ENCODE measurements at regions not wholly inside any gene's neighbourhood (a gene's known extent, or its start where the extent isn't known, plus 50 kb on each side); places are given as distances from the start of the nearest gene placed in this dataset.

DNA sequence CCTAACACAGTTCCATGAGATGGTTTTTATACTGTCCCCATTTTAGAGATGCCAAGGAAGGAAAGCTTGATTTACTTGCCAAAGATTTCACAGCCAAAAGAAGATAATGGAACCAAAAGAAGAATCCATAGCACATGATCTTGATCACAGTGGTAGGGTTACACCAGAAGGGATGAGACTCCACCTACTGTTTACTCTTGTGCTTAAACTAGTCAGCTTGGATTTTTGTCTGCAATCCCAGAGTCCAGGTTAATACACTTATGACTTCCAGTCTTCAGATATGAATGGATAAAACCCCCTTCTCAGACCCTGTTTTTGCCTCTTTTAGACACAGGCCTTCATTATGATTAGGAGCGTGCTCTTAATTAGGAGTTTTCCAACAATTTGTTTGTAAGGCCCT lies 454.2 kb downstream of the AEBP2 start:
- DNase-seq: no peak
- Histone ChIP-seq H3K4me1 (peaks cover 35% of the 10 kb centered on the region), H3K27ac (replicated peaks) (no peak overlapping the region), H3K4me3 (no peak overlapping the region), H3K36me3 (no peaks in the 10 kb centered on the region), H3K27me3 (ENCODE audit: low read depth) (no peaks in the 10 kb centered on the region), H3K9me3 (replicated peaks) (no peaks in the 10 kb centered on the region)
- intact Hi-C loops (cut with micrococcal nuclease): loop anchor here (10.0 kb wide), 1 partner anchor 119 kb away; no protein-coding TSS in a partner anchor
- TF ChIP-seq, protein P1, sequence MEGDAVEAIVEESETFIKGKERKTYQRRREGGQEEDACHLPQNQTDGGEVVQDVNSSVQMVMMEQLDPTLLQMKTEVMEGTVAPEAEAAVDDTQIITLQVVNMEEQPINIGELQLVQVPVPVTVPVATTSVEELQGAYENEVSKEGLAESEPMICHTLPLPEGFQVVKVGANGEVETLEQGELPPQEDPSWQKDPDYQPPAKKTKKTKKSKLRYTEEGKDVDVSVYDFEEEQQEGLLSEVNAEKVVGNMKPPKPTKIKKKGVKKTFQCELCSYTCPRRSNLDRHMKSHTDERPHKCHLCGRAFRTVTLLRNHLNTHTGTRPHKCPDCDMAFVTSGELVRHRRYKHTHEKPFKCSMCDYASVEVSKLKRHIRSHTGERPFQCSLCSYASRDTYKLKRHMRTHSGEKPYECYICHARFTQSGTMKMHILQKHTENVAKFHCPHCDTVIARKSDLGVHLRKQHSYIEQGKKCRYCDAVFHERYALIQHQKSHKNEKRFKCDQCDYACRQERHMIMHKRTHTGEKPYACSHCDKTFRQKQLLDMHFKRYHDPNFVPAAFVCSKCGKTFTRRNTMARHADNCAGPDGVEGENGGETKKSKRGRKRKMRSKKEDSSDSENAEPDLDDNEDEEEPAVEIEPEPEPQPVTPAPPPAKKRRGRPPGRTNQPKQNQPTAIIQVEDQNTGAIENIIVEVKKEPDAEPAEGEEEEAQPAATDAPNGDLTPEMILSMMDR (IDR thresholded peaks at IDR 0.05; ENCODE audit: borderline replicate concordance): peak; percentile 41

DNA sequence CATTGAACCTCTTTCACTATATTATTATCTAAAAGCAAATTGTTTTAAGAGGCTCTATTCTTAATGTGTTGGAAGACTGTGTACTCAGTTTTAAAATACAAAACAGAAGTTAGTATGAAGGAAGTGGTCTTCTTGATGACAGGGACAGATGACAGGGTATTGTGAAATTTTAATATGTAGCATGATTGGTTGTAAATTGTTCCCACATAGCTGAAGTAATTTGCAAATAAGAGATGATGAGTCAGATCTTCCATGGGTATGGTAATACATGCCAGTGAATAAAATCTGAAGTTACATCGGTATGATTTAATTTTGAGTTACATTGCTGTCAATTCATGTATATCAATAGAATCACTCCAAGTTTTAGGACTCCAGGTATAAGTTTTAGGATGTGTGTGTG lies 454.8 kb downstream of the AEBP2 start:
- H3K27ac ChIP-seq (replicated peaks): no peak overlapping the region
- DNase-seq: no peak
- H3K4me3 ChIP-seq: no peak overlapping the region
- no peaks in the 10 kb centered on the region for H3K27me3 ChIP-seq (ENCODE audit: low read depth)
- TF ChIP-seq, protein P1 (IDR thresholded peaks at IDR 0.05; ENCODE audit: borderline replicate concordance): no peak
- intact Hi-C loops (cut with micrococcal nuclease): loop anchor here (10.0 kb wide), 1 partner anchor 119 kb away; no protein-coding TSS in a partner anchor
- H3K36me3 ChIP-seq: no peaks in the 10 kb centered on the region
- H3K4me1 ChIP-seq: peaks cover 36% of the 10 kb centered on the region
- peaks cover under 1% of the 10 kb centered on the region for H3K9me3 ChIP-seq (replicated peaks)

DNA sequence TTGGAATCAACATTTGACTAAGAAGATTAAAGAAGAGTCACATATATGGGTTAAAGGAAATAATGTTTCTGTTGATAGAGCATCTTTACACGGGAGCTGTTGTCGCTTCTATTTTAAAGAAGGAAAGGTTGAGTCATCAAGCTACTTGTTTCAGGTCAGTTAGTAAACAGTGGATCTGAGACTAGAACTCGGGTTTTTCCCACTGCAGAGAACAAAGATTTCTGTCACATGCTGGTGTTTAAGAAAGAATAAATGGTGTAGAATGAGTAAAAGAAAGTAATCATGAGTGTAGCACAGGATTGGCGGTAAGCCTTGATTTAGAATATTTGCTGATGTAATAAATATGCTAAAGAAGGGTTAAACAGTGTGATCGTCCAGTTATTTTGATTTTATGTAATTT lies 455.5 kb downstream of the AEBP2 start:
- H3K4me3 ChIP-seq: no peak overlapping the region
- TF ChIP-seq, protein P1 (IDR thresholded peaks at IDR 0.05; ENCODE audit: borderline replicate concordance): no peak
- no peaks in the 10 kb centered on the region for H3K36me3 ChIP-seq
- H3K27ac ChIP-seq (replicated peaks): peak overlapping the region; percentile 71
- no peak for DNase-seq
- peaks cover 36% of the 10 kb centered on the region for H3K4me1 ChIP-seq
- H3K9me3 ChIP-seq (replicated peaks): peaks cover 6% of the 10 kb centered on the region
- H3K27me3 ChIP-seq (ENCODE audit: low read depth): no peaks in the 10 kb centered on the region
- intact Hi-C loops (cut with micrococcal nuclease): loop anchor here (10.0 kb wide), 1 partner anchor 120 kb away; no protein-coding TSS in a partner anchor

- Histone ChIP-seq H3K4me3 (no peak overlapping the region), H3K27ac (replicated peaks) (peak overlapping the region; percentile 71), H3K27me3 (ENCODE audit: low read depth) (no peaks in the 10 kb centered on the region), H3K4me1 (peaks cover 36% of the 10 kb centered on the region), H3K9me3 (replicated peaks) (peaks cover 7% of the 10 kb centered on the region), H3K36me3 (no peaks in the 10 kb centered on the region)
- intact Hi-C loops (cut with micrococcal nuclease): loop anchor here (10.0 kb wide), 1 partner anchor 121 kb away; no protein-coding TSS in a partner anchor
- TF ChIP-seq, protein P1 (IDR thresholded peaks at IDR 0.05; ENCODE audit: borderline replicate concordance): no peak
- no peak for DNase-seq
Measured at GRCh38 chr12:19895246-19896020, 456.1 kb downstream of the AEBP2 start.

GRCh38 chr12:19896041-19896440 lies 456.7 kb downstream of the AEBP2 start:
- Histone ChIP-seq H3K4me1 (peaks cover 36% of the 10 kb centered on the region), H3K9me3 (replicated peaks) (peaks cover 13% of the 10 kb centered on the region), H3K4me3 (no peak overlapping the region), H3K36me3 (no peaks in the 10 kb centered on the region), H3K27ac (replicated peaks) (peak overlapping the region; percentile 71), H3K27me3 (ENCODE audit: low read depth) (no peaks in the 10 kb centered on the region)
- no peak for DNase-seq
- intact Hi-C loops (cut with micrococcal nuclease): loop anchor here (10.0 kb wide), 1 partner anchor 121 kb away; no protein-coding TSS in a partner anchor
- TF ChIP-seq, protein P1 (IDR thresholded peaks at IDR 0.05; ENCODE audit: borderline replicate concordance): no peak

Measured in left ventricle myocardium inferior (tissue), 1 donor.